Gastroesophageal sphincter (tissue), 3 donors: ENCODE measurements at regions not wholly inside any gene's neighbourhood (a gene's known extent, or its start where the extent isn't known, plus 50 kb on each side); places are given as distances from the start of the nearest gene placed in this dataset.

Source experiments
- CTCF ChIP-seq, 4 experiments: fragments of 200-600 bp in 2 of 4; fragments of 450-650 bp in 2 of 4; sonication (generic) in 1 of 4; IDR thresholded peaks; one replicate each; pipeline ENCODE4 v1.5.1; 2017 to 2019; ENCODE audit warnings: antibody characterized with exemption in 4 of 4, mild to moderate bottlenecking in 2 of 4, moderate library complexity in 2 of 4
- POLR2A ChIP-seq, 2 donors: fragments of 450-650 bp; IDR thresholded peaks; one replicate each; pipeline ENCODE4 v1.6.1; 2017; ENCODE audit warnings: antibody characterized with exemption in 2 of 2, mild to moderate bottlenecking in 2 of 2, moderate library complexity in 1 of 2
- POLR2AphosphoS5 ChIP-seq: sonication (generic); formaldehyde crosslinking; IDR thresholded peaks from one replicate; pipeline ENCODE4 v1.6.1; 2017; ENCODE audit warnings: antibody characterized with exemption

- TF ChIP-seq CTCF (IDR thresholded peaks at IDR 0.05) (no peak), POLR2AphosphoS5 (no peak), POLR2A (IDR thresholded peaks at IDR 0.05) (no peak)
These were observed 2350.9 kb upstream of the WWC1 start for GRCh38 chr5:165940541-165940940.
